Choroid plexus epithelial cell (primary cell): ENCODE measurements at regions not wholly inside any gene's neighbourhood (a gene's known extent, or its start where the extent isn't known, plus 50 kb on each side); places are given as distances from the start of the nearest gene placed in this dataset.
A peak's percentile ranks its signal among the peaks of the same experiment; 100 is the strongest.
"Not testable (repeated sequence)": the region's sequence is repeated elsewhere in the genome, so short reads cannot be mapped to it uniquely, and the experiment has no call there.

Source experiments
- DNase-seq: peaks from one replicate; pipeline ENCODE4 v3.0.0-alpha.2; 2010; ENCODE audit warnings: low read depth
- H3K4me3 ChIP-seq: 2 replicates; pipeline ENCODE4 v1.5.1; 2011; ENCODE audit warnings: low read depth, mild to moderate bottlenecking, control low read depth, low read length, moderate library complexity
- TF ChIP-seq, protein P1 (sequence below): conservative IDR thresholded peaks from 2 replicates; pipeline ENCODE4 v1.5.1; 2011; ENCODE audit warnings: low read depth, mild to moderate bottlenecking, control low read depth, inconsistent platforms, low read length, moderate library complexity

DNA sequence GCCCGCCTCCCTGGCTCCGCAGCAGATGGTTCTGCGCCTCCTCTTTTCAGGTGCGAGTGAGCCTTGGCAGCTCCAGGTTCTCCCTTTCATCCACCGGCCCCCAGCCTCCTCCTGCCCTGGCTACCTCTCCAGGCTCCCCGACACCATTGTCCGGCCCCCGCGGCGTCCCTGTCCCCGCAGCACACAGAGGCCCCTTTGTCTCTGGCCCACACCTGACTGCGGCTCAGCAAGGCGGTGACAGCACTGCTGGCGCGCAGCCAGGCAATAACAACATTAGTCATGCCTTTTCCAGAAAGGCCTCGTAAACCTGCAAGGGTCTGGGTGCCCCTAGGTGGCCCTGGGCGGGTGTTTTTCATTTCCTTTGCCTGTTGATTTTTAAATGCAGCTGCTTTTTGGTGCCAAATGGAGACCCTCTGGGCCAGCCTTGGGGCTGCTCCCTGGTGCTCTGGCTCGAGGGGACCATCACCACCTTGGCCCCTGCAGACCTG, 73.2 kb upstream of the MEDAG start:
- TF ChIP-seq, protein P1, sequence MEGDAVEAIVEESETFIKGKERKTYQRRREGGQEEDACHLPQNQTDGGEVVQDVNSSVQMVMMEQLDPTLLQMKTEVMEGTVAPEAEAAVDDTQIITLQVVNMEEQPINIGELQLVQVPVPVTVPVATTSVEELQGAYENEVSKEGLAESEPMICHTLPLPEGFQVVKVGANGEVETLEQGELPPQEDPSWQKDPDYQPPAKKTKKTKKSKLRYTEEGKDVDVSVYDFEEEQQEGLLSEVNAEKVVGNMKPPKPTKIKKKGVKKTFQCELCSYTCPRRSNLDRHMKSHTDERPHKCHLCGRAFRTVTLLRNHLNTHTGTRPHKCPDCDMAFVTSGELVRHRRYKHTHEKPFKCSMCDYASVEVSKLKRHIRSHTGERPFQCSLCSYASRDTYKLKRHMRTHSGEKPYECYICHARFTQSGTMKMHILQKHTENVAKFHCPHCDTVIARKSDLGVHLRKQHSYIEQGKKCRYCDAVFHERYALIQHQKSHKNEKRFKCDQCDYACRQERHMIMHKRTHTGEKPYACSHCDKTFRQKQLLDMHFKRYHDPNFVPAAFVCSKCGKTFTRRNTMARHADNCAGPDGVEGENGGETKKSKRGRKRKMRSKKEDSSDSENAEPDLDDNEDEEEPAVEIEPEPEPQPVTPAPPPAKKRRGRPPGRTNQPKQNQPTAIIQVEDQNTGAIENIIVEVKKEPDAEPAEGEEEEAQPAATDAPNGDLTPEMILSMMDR, result no peak
- no peak overlapping the region for H3K4me3 ChIP-seq
- DNase-seq, result peak; percentile 71

DNA sequence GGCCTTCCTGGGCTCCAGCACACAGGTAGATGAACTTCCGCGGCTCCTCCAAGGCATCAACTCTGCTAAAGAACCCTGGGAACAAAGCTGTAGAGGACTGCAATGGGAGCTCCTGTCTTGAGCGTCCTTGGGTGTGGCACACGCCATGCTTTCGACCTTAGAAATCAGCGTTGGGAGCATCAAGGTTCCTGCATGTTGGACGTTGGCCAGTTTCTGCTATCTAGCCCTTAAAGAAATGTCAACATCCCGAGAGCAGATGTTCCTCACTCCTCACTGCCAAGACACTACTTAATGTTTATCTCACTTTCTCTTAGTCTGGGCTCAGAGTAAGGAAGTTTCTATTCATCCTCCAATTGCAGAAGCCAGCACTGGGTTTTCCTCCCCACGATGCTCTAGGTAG, 70.6 kb upstream of the MEDAG start:
- TF ChIP-seq, protein P1, result no peak
- peak; percentile 66 for DNase-seq
- H3K4me3 ChIP-seq, result no peak overlapping the region

DNA sequence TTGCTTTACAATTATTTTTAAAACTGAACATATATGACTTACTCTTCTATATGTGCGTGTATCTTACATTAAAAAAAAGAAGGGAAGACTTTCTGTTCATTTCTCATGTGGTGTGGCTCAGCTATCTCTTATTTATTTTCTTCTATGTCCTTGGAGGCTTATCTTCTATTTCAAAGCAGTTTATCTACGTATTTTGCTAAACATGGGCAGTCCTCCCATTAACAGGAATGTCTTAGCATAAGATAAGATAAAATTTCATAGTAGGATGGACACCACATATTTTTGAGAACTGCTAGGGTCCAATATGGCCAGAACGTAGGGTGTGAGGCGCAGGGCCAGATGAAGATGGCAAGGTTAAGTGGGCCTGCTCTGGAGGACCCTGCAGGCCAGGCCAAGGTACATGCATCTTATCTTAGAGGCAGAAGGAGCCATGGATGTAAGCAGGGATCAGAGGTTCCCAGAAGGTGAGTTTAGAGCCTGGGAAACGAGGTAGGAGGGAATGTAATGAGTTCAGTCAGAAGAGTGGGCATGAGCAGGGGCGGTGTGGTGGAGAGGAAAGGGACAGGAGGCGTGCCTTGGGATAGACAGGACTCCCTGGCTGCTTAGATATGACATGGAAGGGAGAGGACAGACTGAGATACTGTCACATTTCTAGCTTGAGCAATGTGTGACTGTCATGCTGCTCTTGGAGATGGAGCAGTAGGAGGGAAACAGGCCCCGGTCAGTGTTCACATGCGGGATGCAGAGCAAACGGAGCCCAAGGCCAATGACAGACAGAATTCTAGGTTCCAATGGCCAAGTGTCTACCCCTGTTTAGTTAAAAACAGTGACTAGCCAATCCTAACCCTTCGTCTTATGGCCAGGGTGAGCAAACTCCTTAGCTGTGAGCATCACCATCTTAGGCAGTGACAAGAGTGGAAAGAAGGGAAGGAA, 68.6 kb upstream of the MEDAG start:
- H3K4me3 ChIP-seq, result no peak overlapping the region
- no peak for DNase-seq
- TF ChIP-seq, protein P1, result no peak

DNA sequence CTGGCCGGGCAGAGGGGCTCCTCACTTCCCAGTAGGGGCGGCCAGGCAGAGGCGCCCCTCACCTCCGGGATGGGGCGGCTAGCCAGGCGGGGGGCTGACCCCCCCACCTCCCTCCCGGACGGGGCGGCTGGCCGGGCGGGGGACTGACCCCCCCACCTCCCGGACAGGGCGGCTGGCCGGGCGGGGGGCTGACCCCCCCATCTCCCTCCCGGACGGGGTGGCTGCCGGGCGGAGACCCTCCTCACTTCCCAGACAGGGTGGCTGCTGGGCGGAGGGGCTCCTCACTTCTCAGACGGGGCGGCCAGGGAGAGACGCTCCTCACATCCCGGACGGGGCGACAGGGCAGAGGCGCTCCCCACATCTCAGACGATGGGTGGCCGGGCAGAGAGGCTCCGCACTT, 66.4 kb upstream of the MEDAG start:
- H3K4me3 ChIP-seq, DNase-seq: not testable (repeated sequence)

DNA sequence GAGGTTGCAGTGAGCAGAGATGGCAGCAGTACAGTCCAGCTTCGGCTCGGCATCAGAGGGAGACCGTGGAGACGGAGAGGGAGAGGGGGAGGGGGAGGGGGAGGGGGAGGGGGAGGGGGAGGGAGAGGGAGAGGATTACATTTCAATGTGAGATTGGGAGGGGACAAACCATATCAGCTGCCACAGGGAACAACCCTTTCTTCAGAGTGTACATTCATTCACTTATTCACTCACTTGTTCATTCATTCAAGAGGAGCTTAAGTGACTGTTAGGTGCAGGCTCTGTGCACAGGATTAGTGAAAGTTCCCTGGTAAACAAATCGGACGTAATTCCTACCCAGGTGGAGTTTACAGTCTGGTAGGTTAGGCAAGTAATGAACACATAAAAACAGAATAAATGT, 65.6 kb upstream of the MEDAG start:
- TF ChIP-seq, protein P1, result no peak
- DNase-seq, result no peak
- no peak overlapping the region for H3K4me3 ChIP-seq

DNA sequence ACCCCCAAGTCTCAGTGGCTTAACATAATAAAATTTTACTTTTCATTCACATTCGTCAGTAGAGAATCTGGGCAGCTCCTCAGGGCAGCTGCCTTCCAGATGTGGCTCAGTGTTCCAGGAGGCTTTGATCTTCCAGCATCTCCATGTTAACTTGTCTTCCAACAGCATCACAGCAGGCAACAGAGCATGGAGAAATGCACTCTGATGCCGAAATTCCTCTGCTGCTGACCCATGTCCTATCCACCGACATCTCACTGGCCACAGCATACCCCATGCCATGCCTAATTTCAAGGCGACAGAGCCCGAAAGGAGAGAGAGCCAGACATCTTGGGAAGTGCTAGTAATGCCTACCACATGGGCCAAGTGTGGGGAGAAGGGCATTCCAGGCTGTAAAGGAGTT, 64.9 kb upstream of the MEDAG start:
- TF ChIP-seq, protein P1, result no peak
- H3K4me3 ChIP-seq, result no peak overlapping the region
- DNase-seq, result peak; percentile 60

DNA sequence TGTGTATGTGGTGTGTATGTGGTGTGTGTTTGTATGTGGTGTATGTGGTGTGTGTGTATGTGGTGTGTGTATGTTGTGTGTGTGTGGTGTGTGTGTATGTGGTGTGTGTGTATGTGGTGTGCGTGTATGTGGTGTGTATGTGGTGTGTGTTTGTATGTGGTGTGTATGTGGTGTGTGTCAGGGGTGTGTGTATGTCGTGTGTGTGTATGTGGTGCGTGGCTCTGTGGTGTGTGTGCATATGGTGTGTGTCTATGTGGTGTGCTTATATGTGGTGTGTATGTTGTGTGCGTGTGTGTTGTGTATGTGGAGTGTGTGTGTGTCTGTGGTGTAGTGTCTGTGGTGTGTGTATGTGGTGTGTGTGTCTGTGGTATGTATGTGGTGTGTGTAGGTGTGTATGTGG, 62.5 kb upstream of the MEDAG start:
- no peak overlapping the region for H3K4me3 ChIP-seq
- DNase-seq, result no peak
- TF ChIP-seq, protein P1, result no peak
